B cell (primary cell): ENCODE measurements at regions not wholly inside any gene's neighbourhood (a gene's known extent, or its start where the extent isn't known, plus 50 kb on each side); places are given as distances from the start of the nearest gene placed in this dataset.

ENCODE experiments used
- ATAC-seq: fragments of 200-7000 bp; cut with Tn5 transposase; one replicate; pipeline ENCODE4 v1.10.0; 2021; ENCODE audit warnings: low read depth, mild to moderate bottlenecking, moderate number of reproducible peaks, moderate library complexity
- CTCF ChIA-PET: fragments of 350-600 bp; sonication (Branson Sonifier 250); formaldehyde crosslinking; loops from one replicate; lab custom pipeline; 2021; ENCODE audit warnings: antibody characterized with exemption, inconsistent platforms; lab: Charles Lee
- POLR2A ChIA-PET: fragments of 350-600 bp; sonication (Branson Sonifier 250); formaldehyde crosslinking; loops from one replicate; lab custom pipeline; 2021; ENCODE audit warnings: antibody characterized with exemption; lab: Charles Lee
- DNase-seq: peaks from one replicate; pipeline ENCODE4 v3.0.0; 2013
- H2AFZ ChIP-seq: 2 replicates; pipeline ENCODE4 v1.6.1; 2012; ENCODE audit warnings: mild to moderate bottlenecking, low read depth, low read length; ENCODE audit not compliant: insufficient read depth, poor library complexity, severe bottlenecking
- H3K27ac ChIP-seq, 2 donors: 1 replicate in 1 of 2; 2 replicates in 1 of 2; pipeline ENCODE4 v1.5.1; 2012 to 2013; ENCODE audit warnings: low read length in 2 of 2, mild to moderate bottlenecking in 2 of 2, moderate library complexity in 1 of 2
- H3K27me3 ChIP-seq, 4 experiments: fragments of 200-600 bp in 1 of 4; sonication (generic) in 1 of 4; replicated peaks in 1 of 4; 1 replicate in 2 of 4; 2 replicates in 2 of 4; pipeline versions ENCODE4 v1.6.1 to v1.7.0; 2013 to 2016; ENCODE audit warnings: low read length in 3 of 4, mild to moderate bottlenecking in 2 of 4, mixed read lengths in 1 of 4, moderate library complexity in 1 of 4; ENCODE audit not compliant: insufficient read depth in 4 of 4, control insufficient read depth in 3 of 4; ENCODE audit errors: control extremely low read depth in 1 of 4
- H3K36me3 ChIP-seq, 2 experiments: replicated peaks in 1 of 2; 1 replicate in 1 of 2; 2 replicates in 1 of 2; pipeline versions ENCODE4 v1.6.1 to v1.7.1; 2013; ENCODE audit warnings: low read length in 1 of 2; ENCODE audit not compliant: insufficient read depth in 2 of 2, control insufficient read depth in 1 of 2; ENCODE audit errors: control extremely low read depth in 1 of 2, extremely low read depth in 1 of 2
- H3K4me1 ChIP-seq, 2 donors: fragments of 200-600 bp in 1 of 2; sonication (generic) in 1 of 2; 1 replicate in 1 of 2; 2 replicates in 1 of 2; pipeline versions ENCODE4 v1.5.1 to v1.6.1; 2013 to 2017; ENCODE audit warnings: low read length in 2 of 2; ENCODE audit not compliant: control insufficient read depth in 2 of 2, insufficient read depth in 2 of 2
- H3K4me2 ChIP-seq: replicated peaks from 2 replicates; pipeline ENCODE3; 2012; ENCODE audit warnings: mild to moderate bottlenecking, low read depth, low read length; ENCODE audit not compliant: poor library complexity, severe bottlenecking
- H3K4me3 ChIP-seq, 5 experiments: fragments of 200-600 bp in 1 of 5; sonication (generic) in 1 of 5; 1 replicate in 3 of 5; 2 replicates in 2 of 5; pipeline versions ENCODE4 v1.5.1 to v1.7.0; 2011 to 2016; ENCODE audit warnings: low read length in 4 of 5, mild to moderate bottlenecking in 4 of 5, low read depth in 2 of 5, control low read depth in 1 of 5, moderate library complexity in 1 of 5; ENCODE audit not compliant: insufficient read depth in 1 of 5; ENCODE audit errors: control extremely low read depth in 1 of 5, extremely low read depth in 1 of 5
- H3K79me2 ChIP-seq: fragments of 200-600 bp; sonication (generic); one replicate; pipeline ENCODE4 v1.6.0; 2016; ENCODE audit warnings: low read length; ENCODE audit not compliant: control insufficient read depth, insufficient read depth
- H3K9ac ChIP-seq: fragments of 200-600 bp; sonication (generic); 2 replicates; pipeline ENCODE4 v1.6.1; 2017; ENCODE audit warnings: mild to moderate bottlenecking, low read length, moderate library complexity
- H3K9me3 ChIP-seq, 3 donors: one replicate each; pipeline versions ENCODE4 v1.6.1 to v1.7.1; 2013; ENCODE audit warnings: low read length in 2 of 3; ENCODE audit not compliant: control insufficient read depth in 2 of 3, insufficient read depth in 1 of 3; ENCODE audit errors: control extremely low read depth in 1 of 3
- H4K20me1 ChIP-seq: 2 replicates; pipeline ENCODE4 v1.6.0; 2012; ENCODE audit warnings: mild to moderate bottlenecking, low read length; ENCODE audit not compliant: insufficient read depth, control insufficient read depth, poor library complexity, severe bottlenecking
- H3K27ac Mint-ChIP-seq: one replicate; pipeline ENCODE4 v1.8.0; 2021; ENCODE audit warnings: mixed read lengths
- H3K27me3 Mint-ChIP-seq: one replicate; pipeline ENCODE4 v1.8.0; 2021; ENCODE audit warnings: mixed read lengths
- H3K4me1 Mint-ChIP-seq: one replicate; pipeline ENCODE4 v1.8.0; 2021; ENCODE audit warnings: mixed read lengths
- H3K4me3 Mint-ChIP-seq: one replicate; pipeline ENCODE4 v1.8.0; 2021; ENCODE audit warnings: mixed read lengths
- H3K9me3 Mint-ChIP-seq: one replicate; pipeline ENCODE4 v1.8.0; 2022; ENCODE audit warnings: mixed read lengths; ENCODE audit not compliant: insufficient read depth
- EZH2 ChIP-seq: IDR thresholded peaks from 2 replicates; pipeline ENCODE4 v1.6.1; 2012; ENCODE audit warnings: borderline replicate concordance, low read depth, mild to moderate bottlenecking, moderate library complexity, low read length; ENCODE audit not compliant: insufficient read depth, poor library complexity, severe bottlenecking
- WGBS: methylation state at CpG from one replicate; pipeline ENCODE4 v1.1.5; 2013; ENCODE audit warnings: missing lambda C conversion rate; ENCODE audit not compliant: insufficient coverage; 5-methylcytosine and 5-hydroxymethylcytosine counted together
- intact Hi-C: fragments of 100-400 bp; cut with micrococcal nuclease; formaldehyde crosslinking; loops from one replicate; pipeline ENCODE4 v1.10.0; 2022
- TF ChIP-seq, protein P1 (sequence below): fragments of 200-600 bp; IDR thresholded peaks from one replicate; pipeline ENCODE4 v1.8.0; 2022; ENCODE audit warnings: antibody characterized with exemption, mild to moderate bottlenecking

DNA sequence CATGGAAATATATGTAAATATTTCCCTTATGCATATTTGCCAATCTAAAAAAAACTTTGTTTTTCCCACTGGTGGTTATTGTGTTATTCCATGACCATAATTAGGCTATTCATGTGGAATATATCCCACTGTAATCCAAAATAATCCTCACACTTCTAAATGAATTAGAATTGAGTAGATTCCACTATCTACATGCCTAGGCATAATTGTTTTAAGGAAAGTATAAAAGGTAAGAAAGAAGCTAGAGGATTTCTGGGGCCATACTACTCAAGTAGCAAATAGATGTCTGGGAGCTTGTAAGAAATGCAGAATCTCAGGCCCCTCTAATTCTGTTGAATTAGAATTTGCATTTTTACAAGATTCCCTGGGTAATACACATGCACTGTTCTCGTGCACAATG lies 83.5 kb upstream of the RRP15 start:
- H3K4me2 ChIP-seq: no peak overlapping the region
- CTCF ChIA-PET: no interaction called here
- no peak overlapping the region for H3K4me3 Mint-ChIP-seq
- no peak for TF ChIP-seq EZH2
- TF ChIP-seq, protein P1, sequence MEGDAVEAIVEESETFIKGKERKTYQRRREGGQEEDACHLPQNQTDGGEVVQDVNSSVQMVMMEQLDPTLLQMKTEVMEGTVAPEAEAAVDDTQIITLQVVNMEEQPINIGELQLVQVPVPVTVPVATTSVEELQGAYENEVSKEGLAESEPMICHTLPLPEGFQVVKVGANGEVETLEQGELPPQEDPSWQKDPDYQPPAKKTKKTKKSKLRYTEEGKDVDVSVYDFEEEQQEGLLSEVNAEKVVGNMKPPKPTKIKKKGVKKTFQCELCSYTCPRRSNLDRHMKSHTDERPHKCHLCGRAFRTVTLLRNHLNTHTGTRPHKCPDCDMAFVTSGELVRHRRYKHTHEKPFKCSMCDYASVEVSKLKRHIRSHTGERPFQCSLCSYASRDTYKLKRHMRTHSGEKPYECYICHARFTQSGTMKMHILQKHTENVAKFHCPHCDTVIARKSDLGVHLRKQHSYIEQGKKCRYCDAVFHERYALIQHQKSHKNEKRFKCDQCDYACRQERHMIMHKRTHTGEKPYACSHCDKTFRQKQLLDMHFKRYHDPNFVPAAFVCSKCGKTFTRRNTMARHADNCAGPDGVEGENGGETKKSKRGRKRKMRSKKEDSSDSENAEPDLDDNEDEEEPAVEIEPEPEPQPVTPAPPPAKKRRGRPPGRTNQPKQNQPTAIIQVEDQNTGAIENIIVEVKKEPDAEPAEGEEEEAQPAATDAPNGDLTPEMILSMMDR: no peak
- DNase-seq: no peak
- no peaks in the 10 kb centered on the region for H3K9me3 ChIP-seq
- POLR2A ChIA-PET: no interaction called here
- H3K4me1 Mint-ChIP-seq: no peaks in the 10 kb centered on the region
- no peaks in the 10 kb centered on the region for H3K36me3 ChIP-seq
- H2AFZ ChIP-seq: no peak overlapping the region
- H3K4me3 ChIP-seq: no peak overlapping the region
- H3K27me3 Mint-ChIP-seq: no peaks in the 10 kb centered on the region
- no peaks in the 10 kb centered on the region for H3K27me3 ChIP-seq
- WGBS: no CpG with 5 or more reads among the region's 1 CpG
- no peak for ATAC-seq
- intact Hi-C loops: no loop called here
- H3K27ac Mint-ChIP-seq: no peak overlapping the region
- H4K20me1 ChIP-seq: no peaks in the 10 kb centered on the region
- no peaks in the 10 kb centered on the region for H3K9me3 Mint-ChIP-seq
- no peak overlapping the region for H3K9ac ChIP-seq
- no peaks in the 10 kb centered on the region for H3K79me2 ChIP-seq
- no peaks in the 10 kb centered on the region for H3K4me1 ChIP-seq
- H3K27ac ChIP-seq: no peak overlapping the region

DNA sequence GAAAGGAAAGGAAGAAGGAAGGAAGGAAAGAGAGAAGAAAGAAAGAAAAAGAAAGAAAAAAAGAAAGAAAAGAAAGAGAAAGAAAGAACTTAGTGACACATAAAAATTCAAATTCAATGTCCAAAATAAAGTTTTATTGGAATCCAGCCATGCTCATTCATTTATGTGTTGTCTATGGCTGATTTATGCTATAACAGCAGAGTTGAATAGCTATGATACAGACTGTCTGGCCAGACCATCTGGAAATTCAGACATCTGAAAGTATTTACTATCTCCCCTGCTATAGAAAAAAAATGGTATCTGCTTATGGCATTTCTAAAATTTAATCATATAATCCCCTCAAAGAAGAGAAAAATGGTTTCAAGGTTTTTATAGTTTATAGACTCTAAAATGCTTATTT lies 79.4 kb upstream of the RRP15 start:
- ATAC-seq: no peak
- Histone ChIP-seq H3K36me3 (no peaks in the 10 kb centered on the region), H3K27me3 (peaks cover 0 to 3% (median 0%) of the 10 kb centered on the region in 4 experiments), H2AFZ (no peak overlapping the region), H3K9me3 (no peaks in the 10 kb centered on the region), H4K20me1 (no peaks in the 10 kb centered on the region), H3K4me1 (no peaks in the 10 kb centered on the region), H3K4me2 (no peak overlapping the region), H3K9ac (no peak overlapping the region), H3K4me3 (no peak overlapping the region), H3K79me2 (no peaks in the 10 kb centered on the region), H3K27ac (no peak overlapping the region)
- intact Hi-C loops: no loop called here
- POLR2A ChIA-PET: no interaction called here
- Mint-ChIP-seq H3K4me3 (no peak overlapping the region), H3K9me3 (no peaks in the 10 kb centered on the region), H3K27me3 (peaks cover 6% of the 10 kb centered on the region), H3K27ac (no peak overlapping the region), H3K4me1 (no peaks in the 10 kb centered on the region)
- DNase-seq: no peak
- TF ChIP-seq, protein P1: no peak
- no peak for TF ChIP-seq EZH2
- CTCF ChIA-PET: no interaction called here
